Fibroblast of lung (primary cell): ENCODE measurements at regions not wholly inside any gene's neighbourhood (a gene's known extent, or its start where the extent isn't known, plus 50 kb on each side); places are given as distances from the start of the nearest gene placed in this dataset.

Experiments used
- EZH2 ChIP-seq: IDR thresholded peaks from 2 replicates; pipeline ENCODE4 v1.5.1; 2012; ENCODE audit warnings: low read length, control low read depth, mild to moderate bottlenecking; ENCODE audit errors: missing control alignments
- TF ChIP-seq, protein P1 (sequence below), 2 donors: IDR thresholded peaks in 1 of 2; conservative IDR thresholded peaks in 1 of 2; 1 replicate in 1 of 2; 2 replicates in 1 of 2; pipeline ENCODE4 v1.5.1; 2011 to 2012; ENCODE audit warnings: low read length in 2 of 2, control low read depth in 1 of 2, inconsistent platforms in 1 of 2, low read depth in 1 of 2, mild to moderate bottlenecking in 1 of 2

DNA sequence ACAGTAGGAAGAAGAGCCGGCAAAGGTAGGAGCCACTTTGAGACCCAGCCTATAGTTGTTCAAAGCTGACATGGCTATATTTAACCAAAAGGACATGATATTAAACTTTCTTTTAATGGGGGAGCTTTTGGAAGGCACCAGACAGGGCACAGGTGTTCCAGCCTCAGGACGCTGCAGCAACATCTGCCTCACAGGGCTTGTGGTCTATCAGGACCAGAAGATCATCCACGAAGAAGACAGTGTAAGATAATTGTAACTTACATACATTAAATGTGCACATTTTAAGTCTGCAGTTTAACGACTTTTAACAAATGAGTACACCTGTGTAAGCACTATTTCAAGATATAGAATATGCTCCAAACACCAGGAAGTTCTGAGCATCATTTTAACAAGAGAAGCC is 168.2 kb upstream of the PMEPA1 start:
- TF ChIP-seq, protein P1, sequence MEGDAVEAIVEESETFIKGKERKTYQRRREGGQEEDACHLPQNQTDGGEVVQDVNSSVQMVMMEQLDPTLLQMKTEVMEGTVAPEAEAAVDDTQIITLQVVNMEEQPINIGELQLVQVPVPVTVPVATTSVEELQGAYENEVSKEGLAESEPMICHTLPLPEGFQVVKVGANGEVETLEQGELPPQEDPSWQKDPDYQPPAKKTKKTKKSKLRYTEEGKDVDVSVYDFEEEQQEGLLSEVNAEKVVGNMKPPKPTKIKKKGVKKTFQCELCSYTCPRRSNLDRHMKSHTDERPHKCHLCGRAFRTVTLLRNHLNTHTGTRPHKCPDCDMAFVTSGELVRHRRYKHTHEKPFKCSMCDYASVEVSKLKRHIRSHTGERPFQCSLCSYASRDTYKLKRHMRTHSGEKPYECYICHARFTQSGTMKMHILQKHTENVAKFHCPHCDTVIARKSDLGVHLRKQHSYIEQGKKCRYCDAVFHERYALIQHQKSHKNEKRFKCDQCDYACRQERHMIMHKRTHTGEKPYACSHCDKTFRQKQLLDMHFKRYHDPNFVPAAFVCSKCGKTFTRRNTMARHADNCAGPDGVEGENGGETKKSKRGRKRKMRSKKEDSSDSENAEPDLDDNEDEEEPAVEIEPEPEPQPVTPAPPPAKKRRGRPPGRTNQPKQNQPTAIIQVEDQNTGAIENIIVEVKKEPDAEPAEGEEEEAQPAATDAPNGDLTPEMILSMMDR (conservative IDR thresholded peaks at IDR 0.05 in 1 of 2, IDR thresholded peaks at IDR 0.05 in 1 of 2; ENCODE audit: low read depth in 1 of 2, low read length in 2 of 2) = no peak
- no peak for TF ChIP-seq EZH2
